Body of pancreas (tissue), 4 donors: ENCODE measurements at regions not wholly inside any gene's neighbourhood (a gene's known extent, or its start where the extent isn't known, plus 50 kb on each side); places are given as distances from the start of the nearest gene placed in this dataset.

ENCODE experiments used
- ATAC-seq: fragments of 150-250 bp; one replicate; pipeline ENCODE4 v1.9.1; 2016
- DNase-seq, 4 donors: peaks; one replicate each; pipeline ENCODE4 v3.0.0-alpha.2; 2019
- H3K27ac ChIP-seq, 4 donors: fragments of 200-600 bp; sonication (generic); 1 replicate in 3 of 4; 2 replicates in 1 of 4; pipeline versions ENCODE4 v1.5.1 to v1.6.1; 2016 to 2019; ENCODE audit warnings: mild to moderate bottlenecking in 1 of 4, mixed read lengths in 1 of 4, moderate library complexity in 1 of 4
- H3K27me3 ChIP-seq, 2 donors: fragments of 200-600 bp; sonication (generic); one replicate each; pipeline ENCODE4 v1.6.0; 2016; ENCODE audit warnings: mild to moderate bottlenecking in 1 of 2
- H3K36me3 ChIP-seq, 2 donors: fragments of 200-600 bp; sonication (generic); replicated peaks in 1 of 2; 2 replicates each; pipeline ENCODE4 v1.5.1; 2016; ENCODE audit warnings: low read depth in 2 of 2; ENCODE audit not compliant: insufficient read depth in 1 of 2
- H3K4me1 ChIP-seq: fragments of 200-600 bp; sonication (generic); one replicate; pipeline ENCODE4 v1.6.0; 2016
- H3K4me3 ChIP-seq, 2 donors: fragments of 200-600 bp; sonication (generic); 1 replicate in 1 of 2; 2 replicates in 1 of 2; pipeline ENCODE4 v1.5.1; 2016 to 2019
- H3K9me3 ChIP-seq, 3 donors: fragments of 200-600 bp; sonication (generic); 1 replicate in 2 of 3; 2 replicates in 1 of 3; pipeline ENCODE4 v1.5.1; 2016
- CTCF ChIP-seq, 7 experiments: fragments of 450-650 bp in 4 of 7; fragments of 200-600 bp in 3 of 7; sonication (generic) in 3 of 7; IDR thresholded peaks; one replicate each; pipeline ENCODE4 v1.5.1; 2016 to 2019; ENCODE audit warnings: antibody characterized with exemption in 7 of 7
- POLR2A ChIP-seq, 3 donors: fragments of 450-650 bp; IDR thresholded peaks; one replicate each; pipeline ENCODE4 v1.6.1; 2016; ENCODE audit warnings: antibody characterized with exemption in 3 of 3, mild to moderate bottlenecking in 2 of 3
- WGBS, 2 donors: methylation state at CpG; one replicate each; pipeline ENCODE4 v1.1.5; 2017; 5-methylcytosine and 5-hydroxymethylcytosine counted together
- intact Hi-C: fragments of 100-400 bp; cut with DNase I; formaldehyde crosslinking; loops from one replicate; pipeline ENCODE4 v1.15.1; 2023

GRCh38 chr12:13630354-13630753, 351.0 kb downstream of the GRIN2B start:
- no peak for DNase-seq
- H3K4me3 ChIP-seq: no peak overlapping the region
- intact Hi-C loops: no loop called here
- TF ChIP-seq CTCF (IDR thresholded peaks at IDR 0.05) (no peak), POLR2A (IDR thresholded peaks at IDR 0.05) (no peak)
- H3K36me3 ChIP-seq: no peaks in the 10 kb centered on the region
- H3K9me3 ChIP-seq: no peaks in the 10 kb centered on the region
- no peak overlapping the region for H3K27ac ChIP-seq
- no peaks in the 10 kb centered on the region for H3K27me3 ChIP-seq
- H3K4me1 ChIP-seq: no peaks in the 10 kb centered on the region
- WGBS, 2 donors: 58 to 79% methylated on average over 3 of the region's 3 CpGs
- no peak for ATAC-seq

DNA sequence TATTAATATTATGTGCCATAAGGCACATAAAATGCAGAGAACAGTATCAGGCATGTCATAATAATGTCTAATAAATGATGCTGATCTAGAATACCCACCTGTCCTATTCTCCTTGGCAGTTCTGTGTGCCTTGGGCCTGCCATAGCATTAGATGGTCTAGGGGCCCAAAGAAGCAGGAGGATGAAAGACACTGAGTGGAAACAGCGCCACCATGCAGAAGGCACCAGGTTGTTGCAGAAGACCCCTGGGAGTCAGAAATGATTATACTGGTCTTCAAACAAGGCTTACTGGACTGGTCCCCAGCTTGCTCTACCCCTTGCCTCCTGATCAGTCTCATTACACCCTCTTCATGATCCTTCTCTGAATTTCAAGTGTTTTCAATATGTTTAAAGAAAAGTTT, 353.3 kb downstream of the GRIN2B start:
- Histone ChIP-seq H3K27me3 (no peaks in the 10 kb centered on the region), H3K4me1 (no peaks in the 10 kb centered on the region), H3K36me3 (no peaks in the 10 kb centered on the region), H3K9me3 (no peaks in the 10 kb centered on the region), H3K27ac (no peak overlapping the region), H3K4me3 (no peak overlapping the region)
- ATAC-seq (no peak), DNase-seq (no peak)
- WGBS, 2 donors: 77 to 79% methylated on average over 1 of the region's 1 CpG
- intact Hi-C loops: no loop called here
- no peak for TF ChIP-seq POLR2A (IDR thresholded peaks at IDR 0.05)
- no peak for TF ChIP-seq CTCF (IDR thresholded peaks at IDR 0.05)

GRCh38 chr12:13627536-13627935, 353.9 kb downstream of the GRIN2B start:
- no peak overlapping the region for H3K4me3 ChIP-seq
- ATAC-seq (no peak), DNase-seq (no peak)
- H3K36me3 ChIP-seq: no peaks in the 10 kb centered on the region
- no peaks in the 10 kb centered on the region for H3K9me3 ChIP-seq
- H3K27me3 ChIP-seq: no peaks in the 10 kb centered on the region
- no peaks in the 10 kb centered on the region for H3K4me1 ChIP-seq
- 51 to 53% methylated on average over 2 to 3 of the region's 3 CpGs for WGBS, 2 donors
- TF ChIP-seq CTCF (IDR thresholded peaks at IDR 0.05) (no peak), POLR2A (IDR thresholded peaks at IDR 0.05) (no peak)
- no peak overlapping the region for H3K27ac ChIP-seq
- intact Hi-C loops: no loop called here

DNA sequence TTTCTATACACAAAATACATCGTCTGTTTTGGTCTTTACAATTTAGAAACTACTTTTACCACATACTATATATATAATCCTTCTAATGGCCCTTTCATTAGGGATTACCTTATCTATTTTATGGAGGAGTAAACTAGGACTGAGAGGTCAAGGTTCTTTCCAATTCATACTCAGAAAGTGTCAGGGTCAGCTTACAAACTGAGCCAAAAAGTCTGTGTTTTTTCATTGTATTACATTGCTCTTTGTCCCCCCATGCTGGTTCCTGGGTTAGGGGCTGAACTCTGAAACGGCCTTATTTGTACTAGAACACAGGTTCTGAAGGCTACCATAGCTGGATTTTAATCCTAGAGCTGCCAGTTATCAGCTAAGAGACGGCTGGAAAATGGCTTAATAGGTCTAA, 368.1 kb downstream of the GRIN2B start:
- Histone ChIP-seq H3K27me3 (no peaks in the 10 kb centered on the region), H3K4me3 (no peak overlapping the region), H3K9me3 (no peaks in the 10 kb centered on the region), H3K36me3 (no peaks in the 10 kb centered on the region), H3K4me1 (peaks cover 6% of the 10 kb centered on the region), H3K27ac (no peak overlapping the region)
- WGBS, 2 donors: 61 to 77% methylated on average over 3 of the region's 3 CpGs
- TF ChIP-seq CTCF (IDR thresholded peaks at IDR 0.05) (no peak), POLR2A (IDR thresholded peaks at IDR 0.05) (no peak)
- ATAC-seq (no peak), DNase-seq (no peak)
- intact Hi-C loops: no loop called here

DNA sequence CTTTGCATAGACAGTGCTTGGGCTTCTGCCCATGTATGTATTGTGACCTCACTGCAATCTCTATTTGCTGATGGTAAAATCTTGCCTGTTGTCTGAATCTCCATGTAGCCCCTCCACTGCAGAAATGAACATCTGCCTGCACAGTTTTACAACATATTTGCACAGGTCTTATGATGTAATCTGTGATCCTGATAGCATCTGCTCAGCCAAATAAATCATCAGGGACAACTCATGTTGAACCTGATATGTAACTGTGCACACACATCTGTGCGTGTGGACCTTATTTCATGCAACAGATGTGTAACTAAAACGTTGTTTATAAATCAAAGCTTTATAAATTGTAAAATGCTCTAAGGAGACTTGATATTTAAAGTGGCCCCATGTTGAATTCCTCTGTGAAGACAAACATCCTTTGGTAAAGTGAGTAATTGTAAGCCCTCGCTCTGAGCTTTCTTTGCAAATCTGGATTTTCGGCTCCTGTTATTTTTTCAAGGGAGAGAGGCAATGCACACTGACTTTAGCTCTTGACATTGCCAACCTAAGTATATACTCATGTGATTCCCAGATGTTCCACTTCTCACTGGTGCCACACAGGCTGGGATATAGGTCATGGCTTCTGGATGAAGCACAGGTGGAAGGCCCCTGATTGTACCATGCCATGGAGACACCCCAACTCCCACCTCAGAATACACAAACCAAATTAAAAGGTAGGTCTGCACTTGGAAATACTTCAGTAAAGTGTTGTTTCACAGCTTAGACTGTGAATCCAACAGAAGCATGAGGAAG, 371.3 kb downstream of the GRIN2B start:
- TF ChIP-seq POLR2A (IDR thresholded peaks at IDR 0.05) (no peak), CTCF (IDR thresholded peaks at IDR 0.05) (no peak)
- Histone ChIP-seq H3K27me3 (no peaks in the 10 kb centered on the region), H3K36me3 (no peaks in the 10 kb centered on the region), H3K4me3 (no peak overlapping the region), H3K9me3 (no peaks in the 10 kb centered on the region), H3K27ac (no peak overlapping the region), H3K4me1 (peaks cover 6% of the 10 kb centered on the region)
- intact Hi-C loops: no loop called here
- WGBS, 2 donors: 38 to 39% methylated on average over 4 of the region's 4 CpGs
- DNase-seq (peak in 1 of 4 donors; percentile 10), ATAC-seq (no peak)
